H1 (cell line): ENCODE measurements at regions not wholly inside any gene's neighbourhood (a gene's known extent, or its start where the extent isn't known, plus 50 kb on each side); places are given as distances from the start of the nearest gene placed in this dataset.

Experiments used
- CBX5 ChIP-seq: fragments of 300-800, 300-1000 bp; sonication (generic); IDR thresholded peaks from 2 replicates; pipeline ENCODE4 v1.7.1; 2016; ENCODE audit warnings: antibody characterized with exemption, low read length, low read depth
- EP300 ChIP-seq, 2 experiments: IDR thresholded peaks; 1 replicate in 1 of 2; 2 replicates in 1 of 2; pipeline ENCODE4 v1.6.1; 2011 to 2012; ENCODE audit warnings: low read depth in 2 of 2, low read length in 2 of 2, mild to moderate bottlenecking in 2 of 2, borderline replicate concordance in 1 of 2, inconsistent platforms in 1 of 2, moderate library complexity in 1 of 2
- GTF2F1 ChIP-seq: IDR thresholded peaks from 2 replicates; pipeline ENCODE4 v1.6.1; 2012; ENCODE audit warnings: low read depth, low read length, improper control_type of control experiment, borderline replicate concordance
- MAX ChIP-seq: IDR thresholded peaks from 2 replicates; pipeline ENCODE4 v1.6.1; 2012; ENCODE audit warnings: inconsistent platforms
- RBBP5 ChIP-seq: IDR thresholded peaks from 2 replicates; pipeline ENCODE4 v1.7.1; 2012; ENCODE audit warnings: low read depth, mild to moderate bottlenecking, inconsistent platforms, low read length, moderate library complexity, borderline replicate concordance
- TCF12 ChIP-seq: IDR thresholded peaks from 2 replicates; pipeline ENCODE4 v1.6.1; 2011; ENCODE audit warnings: low read depth, mild to moderate bottlenecking, low read length

GRCh38 chr18:25735459-25735858 is 355.0 kb downstream of the SS18 start (continued):
- TF ChIP-seq CBX5: no peak
- TF ChIP-seq RBBP5: no peak
- no peak for TF ChIP-seq TCF12
- TF ChIP-seq MAX: no peak
- no peak for TF ChIP-seq GTF2F1
- no peak for TF ChIP-seq EP300 (IDR thresholded peaks at IDR 0.05; ENCODE audit: borderline replicate concordance in 1 of 2, low read depth in 2 of 2, low read length in 2 of 2)
